Inflammatory macrophage (primary cell): ENCODE measurements at regions not wholly inside any gene's neighbourhood (a gene's known extent, or its start where the extent isn't known, plus 50 kb on each side); places are given as distances from the start of the nearest gene placed in this dataset.
"Not testable (repeated sequence)": the region's sequence is repeated elsewhere in the genome, so short reads cannot be mapped to it uniquely, and the experiment has no call there.

ENCODE experiments used
- DNase-seq, 2 donors: peaks; one replicate each; pipeline ENCODE4 v3.0.0-alpha.2; 2020 to 2022

DNA sequence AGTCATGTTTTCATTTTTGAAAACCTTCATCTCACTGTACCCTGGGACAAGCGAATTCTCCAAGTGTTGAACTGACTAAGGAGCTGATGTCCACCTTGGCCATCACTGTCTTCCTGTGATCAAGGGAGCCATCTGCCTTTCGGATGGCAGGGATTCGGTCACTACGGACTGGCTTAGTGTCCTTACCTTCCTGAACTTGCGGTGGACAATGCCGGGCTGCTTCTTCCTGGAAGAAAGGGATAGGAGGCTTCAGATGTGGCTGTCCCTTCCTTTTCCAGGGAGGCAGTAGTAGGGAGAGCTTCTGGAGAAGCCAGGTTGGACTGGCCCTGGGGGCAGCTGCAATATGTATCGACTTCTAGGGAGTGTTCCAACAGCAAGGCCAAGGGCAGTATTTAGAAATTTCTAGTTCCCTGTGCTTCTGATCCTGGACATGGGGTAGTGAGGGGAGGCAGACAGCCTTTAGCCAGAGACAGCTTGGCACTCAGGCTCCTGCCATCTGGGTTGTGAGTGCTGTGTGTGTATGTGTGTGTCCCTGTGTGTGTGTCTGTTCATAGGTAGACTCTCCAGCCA is 114.6 kb downstream of the IER5 start:
- DNase-seq, result no peak

DNA sequence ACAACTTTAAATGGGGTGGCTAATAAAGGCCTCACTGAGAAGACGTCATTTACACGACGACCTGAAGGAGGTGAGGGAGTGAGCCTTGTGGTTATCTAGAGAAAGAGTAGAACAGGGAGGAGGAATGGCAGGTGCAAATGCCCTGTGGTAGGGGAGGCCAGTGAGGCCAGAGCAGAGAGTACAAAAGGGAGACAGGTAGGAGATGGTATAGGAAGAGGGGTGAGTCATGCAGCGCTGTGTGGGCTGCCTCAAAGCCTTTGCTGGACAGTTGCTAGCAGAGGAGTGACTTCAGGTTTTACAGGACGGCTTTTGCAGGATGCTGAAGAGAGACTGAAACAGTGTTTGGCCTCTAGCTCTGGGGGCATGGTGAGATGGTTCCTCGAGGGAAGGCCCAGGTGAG is 116.0 kb downstream of the IER5 start:
- DNase-seq, result no peak

DNA sequence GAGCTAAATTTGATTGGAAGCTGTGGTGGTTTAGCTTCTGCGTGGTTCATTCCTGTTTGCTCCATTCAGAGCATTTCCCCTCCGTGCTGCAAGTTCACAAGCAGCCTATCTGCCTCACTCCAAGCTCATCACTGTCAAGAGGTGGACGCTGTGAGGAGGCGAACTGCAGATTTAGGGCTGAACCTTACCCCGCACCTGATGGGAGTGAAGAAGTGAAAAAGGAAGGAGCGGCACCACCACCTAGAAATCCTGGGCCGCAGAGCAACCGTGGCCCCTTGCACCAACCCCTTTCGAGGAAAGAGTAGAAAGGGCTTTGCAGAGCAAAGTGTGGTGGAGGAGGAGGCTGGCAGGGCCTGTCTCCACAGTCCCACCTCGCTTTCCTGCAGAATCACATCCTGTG is 117.4 kb downstream of the IER5 start:
- no peak for DNase-seq

DNA sequence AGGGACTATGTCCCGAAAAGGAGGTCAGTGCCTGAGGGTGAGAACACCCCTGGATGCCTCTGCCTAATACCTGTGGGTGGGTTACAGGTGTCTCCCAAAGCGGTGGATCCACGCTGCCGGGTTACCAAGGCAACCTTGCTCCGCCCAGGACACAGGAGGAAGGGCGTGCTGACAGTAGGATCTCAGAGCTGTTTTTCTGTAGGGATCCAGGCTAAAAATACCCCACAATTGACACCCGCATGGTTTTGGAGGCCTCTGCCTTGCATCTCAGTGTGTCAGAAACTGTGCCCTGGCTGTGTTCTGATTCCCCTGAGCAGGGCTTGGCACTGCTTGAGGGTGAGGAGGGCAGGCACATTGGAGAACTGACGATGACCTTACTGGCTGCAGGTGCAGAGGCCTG is 118.0 kb downstream of the IER5 start:
- DNase-seq, result no peak

DNA sequence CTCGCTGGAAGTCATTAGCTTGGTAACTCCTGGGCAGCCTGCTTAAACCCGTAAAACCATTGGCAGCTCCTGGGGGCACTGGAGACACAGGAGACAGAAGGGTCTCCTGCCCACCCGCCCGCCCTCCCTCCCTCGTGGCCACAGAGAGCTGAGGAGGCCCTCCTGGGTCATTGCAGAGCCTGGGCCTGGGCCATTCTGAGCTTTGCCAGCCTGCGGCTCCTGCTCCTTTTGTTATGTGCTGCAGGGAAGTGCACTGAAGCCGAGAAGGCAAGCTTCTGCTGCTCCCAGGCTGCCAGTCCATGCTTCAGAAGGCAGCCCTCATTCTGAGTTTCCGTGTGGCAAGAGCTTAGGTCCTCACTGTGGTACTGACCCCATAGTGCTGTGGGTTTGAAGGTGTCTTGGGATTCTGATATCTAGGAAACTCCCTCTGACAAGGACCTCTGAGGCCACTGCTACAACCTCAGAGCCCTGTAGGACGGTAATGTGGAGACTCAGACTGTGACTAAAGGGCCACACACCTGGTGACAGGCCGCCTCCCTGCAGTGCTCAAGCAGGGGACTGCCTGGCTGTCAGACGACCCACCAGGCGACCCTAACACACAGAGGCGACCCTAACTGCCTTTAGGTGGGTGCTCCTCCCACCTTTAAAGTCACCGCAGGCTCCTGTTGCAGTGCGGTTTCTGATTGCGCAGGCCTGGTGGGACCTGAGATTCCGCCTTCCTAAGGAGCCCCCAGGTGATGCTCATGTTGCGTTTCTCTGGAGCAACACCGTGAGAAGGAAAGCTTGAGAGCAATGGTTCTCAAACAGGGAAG is 118.7 kb downstream of the IER5 start:
- no peak for DNase-seq

DNA sequence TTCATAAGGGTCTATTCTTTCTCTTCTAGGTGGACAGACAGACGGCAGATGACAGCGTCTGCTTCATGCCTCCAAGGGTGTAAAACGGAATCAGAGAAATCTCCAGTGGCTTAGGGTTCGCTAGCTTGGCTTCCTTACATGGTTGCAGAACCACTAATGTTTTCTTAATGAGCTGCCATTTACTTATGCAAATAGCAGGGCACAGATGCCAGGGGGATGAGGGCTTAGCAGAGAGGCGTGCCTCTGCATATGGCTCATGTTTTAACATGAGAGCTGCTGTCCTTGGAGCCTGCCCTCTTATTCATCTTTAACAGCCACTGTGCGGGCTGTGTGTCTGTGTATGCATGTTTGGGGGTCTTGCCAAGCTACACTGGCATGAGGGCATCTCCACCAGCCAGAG is 119.6 kb downstream of the IER5 start:
- DNase-seq, result no peak

DNA sequence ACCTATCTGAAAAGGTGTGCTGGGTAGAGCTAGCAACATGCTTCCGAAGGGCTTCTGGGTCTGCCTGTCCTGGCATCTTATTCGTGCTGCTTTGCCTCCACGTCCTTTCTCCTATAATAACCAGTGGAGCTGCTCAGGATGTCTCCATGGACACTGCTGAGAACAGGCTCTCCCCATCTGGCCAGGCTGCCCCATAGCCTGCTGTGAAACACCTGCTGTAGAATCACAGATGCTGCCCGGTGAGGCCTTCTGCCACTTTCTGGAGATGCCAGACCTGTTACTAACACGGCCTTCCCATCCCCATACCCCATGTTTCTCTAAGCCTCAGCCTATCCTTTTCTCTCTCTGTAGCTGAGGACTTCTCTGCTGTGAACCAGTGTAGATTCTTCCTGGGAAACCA is 120.5 kb downstream of the IER5 start:
- DNase-seq, result no peak

DNA sequence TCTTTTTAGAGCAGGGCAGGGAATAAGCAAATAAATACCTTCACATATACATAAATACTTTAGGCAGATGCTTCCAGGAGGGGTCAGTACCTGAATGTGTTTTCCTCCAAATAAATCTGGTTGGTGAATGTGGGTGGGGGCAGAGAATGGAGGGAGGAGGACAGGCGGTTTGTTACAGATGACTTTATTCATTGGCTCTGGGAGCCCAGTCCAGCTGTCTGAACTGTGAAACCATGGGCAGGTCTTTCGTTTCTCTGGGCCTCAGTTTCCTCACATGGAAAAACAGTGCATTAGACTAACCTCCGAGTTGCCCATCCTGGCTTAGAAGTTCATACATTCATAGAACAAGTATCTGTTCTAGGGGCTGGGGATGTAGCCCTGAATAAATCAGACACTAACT is 124.6 kb downstream of the IER5 start:
- DNase-seq, result no peak

DNA sequence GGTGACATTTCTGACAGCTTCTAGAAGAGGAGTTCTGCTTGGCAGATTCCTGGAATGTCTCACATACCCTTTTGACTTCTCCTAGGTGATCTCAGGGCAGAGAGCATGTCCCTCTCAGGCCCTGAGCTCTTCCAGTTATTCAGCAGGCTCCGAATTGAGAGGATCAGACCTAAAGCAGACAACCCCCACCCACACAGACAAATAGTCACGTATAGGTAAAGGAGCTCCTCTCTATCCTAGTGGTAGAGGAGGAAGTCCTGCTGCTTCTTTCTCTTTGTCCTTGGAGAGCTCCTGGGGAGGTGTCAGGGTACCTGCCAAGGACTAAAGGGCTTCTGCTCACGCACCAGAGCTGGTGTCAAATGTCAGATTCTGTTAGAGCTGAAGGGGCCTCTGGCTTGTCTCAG is 128.1 kb downstream of the IER5 start:
- no peak for DNase-seq

DNA sequence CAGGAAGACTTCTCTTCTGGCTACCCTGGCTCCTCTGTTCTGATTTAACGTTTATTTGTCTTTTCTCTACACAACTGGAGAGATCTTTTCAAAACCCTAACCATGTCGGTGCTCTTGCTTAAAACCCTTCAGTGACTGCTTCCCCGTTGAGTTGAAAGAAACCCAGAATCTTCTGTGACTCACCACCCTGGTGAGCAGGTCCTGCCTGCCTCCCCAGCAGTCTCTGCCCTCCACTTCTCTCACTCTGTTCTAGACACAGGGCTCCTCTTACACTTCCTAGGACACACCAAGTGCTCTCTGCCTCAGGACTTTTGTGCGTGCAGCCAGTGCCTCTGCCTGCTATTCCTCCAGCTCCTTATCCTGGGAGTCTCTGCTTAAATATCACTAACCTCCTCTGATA is 131.4 kb downstream of the IER5 start:
- no peak for DNase-seq

DNA sequence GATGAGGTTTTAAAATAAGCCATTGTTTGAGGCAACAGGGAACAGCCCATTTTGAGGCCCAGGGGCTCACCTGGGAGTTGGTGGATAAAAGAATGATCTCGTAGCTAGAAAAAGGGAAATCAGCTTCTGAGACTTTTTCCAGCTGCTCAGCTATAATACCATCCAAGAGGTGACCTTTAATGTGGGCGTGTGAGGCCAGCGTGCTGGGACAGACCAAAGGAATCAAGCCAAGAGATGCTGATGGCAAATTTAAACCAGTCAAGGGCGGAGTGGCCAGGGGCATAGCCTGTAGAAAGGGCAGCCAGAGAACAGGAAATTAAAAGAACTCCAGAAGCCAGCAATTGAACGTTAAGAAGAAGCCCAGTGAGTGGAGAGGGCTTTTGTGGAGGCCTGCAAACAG is 132.6 kb downstream of the IER5 start:
- DNase-seq, result no peak

DNA sequence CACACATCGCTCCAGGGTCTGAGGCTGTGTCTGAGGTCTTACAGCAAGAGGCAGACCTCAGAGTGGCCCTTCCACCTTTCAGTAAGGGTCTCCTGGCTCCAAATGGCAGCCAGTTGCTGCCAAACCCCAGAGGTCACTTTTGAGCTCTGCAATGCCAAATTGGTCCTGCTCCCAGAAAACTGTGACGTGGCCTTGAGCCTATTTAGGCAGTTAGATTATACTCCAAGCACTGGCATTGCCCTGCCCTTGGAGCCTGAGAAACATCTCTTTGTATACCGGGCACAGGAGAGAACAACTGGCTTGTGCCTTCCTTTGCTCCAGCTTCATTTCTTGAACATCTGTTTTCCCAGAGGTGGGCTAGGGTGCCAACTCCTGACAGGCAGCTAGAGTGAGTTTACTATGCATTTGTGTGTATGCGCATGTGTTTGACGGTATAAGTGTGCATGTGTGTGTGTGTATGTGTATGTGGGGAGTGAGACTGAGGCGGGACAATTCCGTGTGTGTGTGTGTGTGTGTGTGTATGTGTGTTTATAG is 134.5 kb downstream of the IER5 start:
- DNase-seq, result no peak

DNA sequence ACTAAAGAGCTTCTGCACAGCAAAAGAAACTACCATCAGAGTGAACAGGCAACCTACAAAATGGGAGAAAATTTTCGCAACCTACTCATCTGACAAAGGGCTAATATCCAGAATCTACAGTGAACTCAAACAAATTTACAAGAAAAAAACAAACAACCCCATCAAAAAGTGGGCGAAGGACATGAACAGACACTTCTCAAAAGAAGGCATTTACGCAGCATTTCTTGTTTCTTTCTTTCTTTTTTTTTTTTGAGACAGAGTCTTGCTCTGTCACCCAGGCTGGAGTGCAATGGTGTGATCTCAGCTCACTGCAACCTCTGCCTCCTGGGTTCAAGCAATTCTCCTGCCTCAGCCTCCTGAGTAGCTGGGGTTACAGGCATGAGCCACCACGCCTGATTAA is 138.2 kb downstream of the IER5 start:
- DNase-seq, result not testable (repeated sequence)

DNA sequence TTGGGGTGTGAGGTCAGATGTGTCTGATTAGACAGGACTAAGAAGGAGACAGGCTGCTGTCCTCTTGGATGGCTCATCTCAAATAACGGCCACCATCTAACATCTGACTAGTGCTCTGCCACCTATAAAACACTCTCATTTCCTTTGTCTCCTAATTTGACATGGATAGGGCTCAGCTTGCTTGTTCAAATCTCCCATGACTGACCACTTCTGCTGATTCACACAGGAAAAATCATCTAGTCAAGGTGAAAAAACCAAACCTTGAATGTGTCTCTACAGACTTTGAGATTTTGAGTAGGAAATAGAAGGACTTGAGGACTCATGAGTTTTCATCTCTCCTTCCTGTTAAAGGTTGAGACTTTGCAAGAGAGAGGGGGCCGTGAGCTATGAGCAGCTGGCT is 150.6 kb downstream of the IER5 start:
- no peak for DNase-seq

DNA sequence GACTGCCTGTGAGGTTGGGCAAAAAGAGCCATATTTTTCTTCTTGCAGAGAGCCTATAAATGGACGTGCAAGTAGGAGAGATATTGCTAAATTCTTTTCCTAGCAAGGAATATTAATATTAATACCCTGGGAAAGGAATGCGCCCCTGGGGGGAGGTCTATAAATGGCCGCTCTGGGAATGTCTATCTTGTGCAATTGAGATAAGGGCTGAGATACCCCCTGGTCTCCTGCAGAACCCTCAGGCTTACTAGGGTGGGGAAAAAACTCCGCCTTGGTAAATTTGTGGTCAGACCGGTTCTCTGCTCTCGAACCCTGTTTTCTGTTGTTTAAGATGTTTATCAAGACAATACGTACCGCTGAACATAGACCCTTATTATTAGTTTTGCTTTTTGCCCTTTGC is 157.8 kb downstream of the IER5 start:
- DNase-seq, result not testable (repeated sequence)

DNA sequence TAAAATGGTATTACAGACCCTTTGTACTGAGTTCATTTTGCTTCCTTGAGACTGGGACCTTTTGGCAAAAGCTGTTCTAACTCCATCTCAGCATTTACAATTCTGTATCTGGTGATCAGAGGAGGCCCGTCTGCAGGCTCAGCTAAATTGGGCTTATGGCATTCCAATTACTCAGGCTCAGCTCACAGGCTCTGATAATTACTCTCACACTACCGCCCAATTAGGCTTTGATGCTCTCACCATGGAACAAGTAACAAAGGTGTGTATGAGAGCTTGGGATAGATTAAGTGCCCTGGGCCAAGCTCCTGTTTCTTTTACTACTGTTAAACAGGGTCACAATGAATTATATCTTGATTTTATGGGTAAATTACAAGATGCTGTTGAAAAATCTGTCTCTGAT is 159.9 kb downstream of the IER5 start:
- DNase-seq, result not testable (repeated sequence)

DNA sequence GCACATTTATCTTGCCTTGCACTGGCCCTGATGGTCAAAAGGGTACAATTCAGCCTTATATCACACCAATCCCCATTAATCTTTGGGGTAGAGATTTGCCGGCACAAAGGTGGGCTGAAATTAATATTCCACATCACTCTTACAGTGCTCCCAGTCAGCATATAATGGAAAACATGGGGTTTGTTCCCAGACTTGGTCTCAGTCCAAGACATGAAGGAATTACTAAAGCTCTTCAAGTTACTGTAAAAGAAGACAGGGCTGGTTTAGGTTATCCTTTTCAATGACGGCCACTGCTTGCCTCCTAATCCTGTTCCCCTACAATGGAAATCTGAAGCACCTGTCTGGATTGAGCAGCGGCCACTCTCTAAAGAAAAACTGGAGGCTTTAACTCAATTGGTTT is 160.7 kb downstream of the IER5 start:
- DNase-seq, result no peak

DNA sequence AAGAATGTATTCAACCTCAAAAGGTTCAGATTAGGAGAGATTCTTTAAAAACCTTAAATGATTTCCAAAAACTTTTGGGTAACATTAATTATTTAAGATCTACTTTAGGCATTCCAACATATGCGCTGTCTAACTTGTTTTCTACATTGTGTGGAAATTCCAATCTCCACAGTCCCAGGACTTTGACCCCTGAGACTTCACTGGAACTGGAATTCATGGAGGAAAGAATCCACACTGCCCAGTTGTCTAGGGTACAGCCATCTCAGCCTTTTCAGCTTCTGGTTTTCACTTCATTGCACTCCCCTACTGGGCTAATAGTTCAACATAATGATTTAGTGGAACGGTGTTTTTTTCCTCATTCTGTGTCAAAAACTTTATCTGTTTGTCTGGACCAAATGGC is 161.5 kb downstream of the IER5 start:
- DNase-seq, result no peak

DNA sequence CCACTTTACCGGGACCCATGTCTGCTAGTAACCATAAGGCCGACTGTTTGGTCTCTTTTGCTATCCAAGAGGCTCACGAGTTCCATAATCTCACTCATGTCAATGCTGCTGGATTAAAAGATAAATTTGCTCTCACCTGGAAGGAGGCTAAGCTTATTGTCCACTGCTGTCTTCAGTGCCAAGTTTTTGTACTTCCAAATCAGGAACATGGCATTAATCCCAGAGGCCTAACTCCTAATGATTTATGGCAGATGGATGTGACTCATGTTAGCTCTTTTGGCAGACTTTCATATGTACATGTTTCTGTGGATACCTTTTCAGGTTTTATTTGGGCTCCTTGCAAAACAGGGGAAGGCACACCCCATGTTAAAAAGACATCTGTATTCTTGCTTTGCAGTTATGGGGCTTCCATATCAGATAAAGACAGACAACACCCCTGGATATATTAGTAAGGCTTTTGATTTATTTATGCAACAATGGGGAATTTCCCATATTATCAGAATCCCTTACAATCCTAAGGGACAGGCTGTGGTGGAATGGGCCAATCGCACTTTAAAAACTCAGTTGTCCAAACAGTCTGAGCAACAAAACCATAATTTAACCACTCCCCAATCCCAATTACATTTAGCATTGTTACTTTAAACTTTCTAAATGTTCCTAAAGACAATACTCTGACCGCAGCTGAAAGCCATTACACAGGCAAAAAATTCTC is 162.7 kb downstream of the IER5 start:
- DNase-seq, result no peak

DNA sequence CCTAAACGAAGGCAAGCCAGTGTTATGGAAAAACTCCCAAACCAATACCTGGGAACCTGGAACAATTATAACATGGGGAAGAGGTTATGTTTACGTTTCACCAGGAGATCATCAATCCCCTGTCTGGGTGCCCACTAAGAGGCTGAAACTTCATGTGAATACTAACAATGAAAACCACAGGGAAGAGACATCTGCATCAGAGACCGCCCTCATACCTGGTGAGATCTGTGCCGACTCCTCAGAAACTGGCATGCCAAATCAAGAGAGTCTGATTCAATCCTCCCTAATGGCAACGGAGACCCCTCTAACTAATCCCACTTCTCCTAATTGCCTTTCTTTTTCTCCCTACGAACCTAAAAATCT is 163.2 kb downstream of the IER5 start:
- DNase-seq, result no peak

DNA sequence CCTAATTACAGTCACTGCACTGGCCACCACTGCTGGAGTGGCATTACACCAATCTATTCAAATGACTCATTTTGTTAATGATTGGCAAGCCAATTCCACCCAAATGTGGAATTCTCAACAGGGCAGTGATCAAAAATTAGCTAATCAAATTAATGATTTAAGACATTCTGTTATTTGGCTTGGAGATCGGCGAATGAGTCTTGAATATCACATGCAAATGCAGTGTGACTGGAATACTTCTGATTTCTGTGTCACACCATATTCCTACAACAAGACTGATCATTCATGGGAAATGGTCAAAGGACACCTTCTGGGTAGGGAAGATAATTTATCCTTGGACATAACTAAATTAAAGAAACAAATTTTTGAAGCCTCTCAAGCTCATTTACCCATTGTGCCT is 165.1 kb downstream of the IER5 start:
- not testable (repeated sequence) for DNase-seq

DNA sequence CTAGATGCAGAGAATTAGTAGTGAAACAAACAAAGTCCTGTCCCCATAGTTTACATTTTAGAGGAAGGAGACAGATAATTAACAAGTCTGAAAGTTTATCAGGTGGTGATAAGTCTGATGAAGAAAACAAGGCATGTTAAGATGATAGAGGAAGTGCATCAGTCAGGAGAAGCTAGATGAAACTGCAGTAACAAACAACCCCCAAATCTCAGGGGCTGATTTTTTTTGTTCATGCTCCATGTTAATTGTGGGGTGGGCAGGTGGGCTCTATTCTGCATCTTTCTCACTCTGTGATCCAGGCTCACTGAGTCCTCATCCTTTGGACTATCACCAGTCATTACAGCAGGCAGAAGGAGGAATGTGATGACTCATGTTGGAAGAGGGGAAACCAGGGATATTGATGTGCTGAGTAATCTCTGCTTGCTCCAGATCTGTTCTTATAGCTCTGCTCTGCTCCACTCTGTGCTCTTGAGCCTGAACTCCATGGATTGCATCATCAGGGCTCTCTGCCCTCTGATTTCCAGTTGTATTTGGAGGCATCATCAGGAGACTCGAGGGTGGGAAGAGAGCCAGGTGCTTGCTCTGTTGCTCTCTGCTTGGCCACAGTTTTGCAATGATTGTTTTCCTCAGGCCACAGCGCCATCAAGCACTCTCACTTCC is 166.9 kb downstream of the IER5 start:
- no peak for DNase-seq

DNA sequence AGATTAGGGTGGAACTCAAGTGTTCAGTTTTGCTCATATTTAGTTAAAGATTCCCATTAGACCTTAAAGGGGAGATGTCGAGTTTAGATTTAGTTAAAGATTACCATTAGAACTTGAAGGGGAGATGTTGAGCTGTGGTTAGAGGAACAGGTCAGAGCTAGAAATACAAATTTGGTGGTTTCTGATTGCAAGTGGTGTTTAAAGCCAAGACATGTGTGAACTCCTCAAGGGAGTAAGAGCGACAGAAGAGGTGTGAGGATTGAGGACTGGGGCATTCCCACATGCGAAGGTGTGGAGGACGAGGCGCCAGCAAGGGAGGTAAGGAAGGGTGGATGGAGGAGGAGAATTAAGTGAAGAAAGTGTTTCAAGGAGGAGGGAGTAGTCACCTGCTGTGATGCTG is 168.6 kb downstream of the IER5 start:
- DNase-seq, result no peak
